K562 (cell line): ENCODE measurements at regions not wholly inside any gene's neighbourhood (a gene's known extent, or its start where the extent isn't known, plus 50 kb on each side); places are given as distances from the start of the nearest gene placed in this dataset.

ENCODE experiments used
- ETS2 ChIP-seq: IDR thresholded peaks from 2 replicates; pipeline ENCODE4 v1.6.1; 2016; ENCODE audit warnings: borderline replicate concordance, missing genetic modification characterization, mild to moderate bottlenecking, moderate library complexity, missing compliant biosample characterization; ENCODE audit not compliant: poor library complexity, severe bottlenecking
- FOXM1 ChIP-seq, 2 experiments: fragments of 450-650 bp in 1 of 2; sonication (generic) in 1 of 2; formaldehyde crosslinking in 1 of 2; IDR thresholded peaks; 2 replicates each; pipeline versions ENCODE4 v1.6.1 to v1.9.0; 2017 to 2022; ENCODE audit warnings: low read depth in 2 of 2, mild to moderate bottlenecking in 2 of 2, missing genetic modification reagents in 1 of 2, moderate library complexity in 1 of 2
- GTF2E2 ChIP-seq: fragments of 200-800 bp; sonication (Bioruptor generic); IDR thresholded peaks from 2 replicates; pipeline ENCODE4 v1.6.1; 2016; ENCODE audit warnings: missing genetic modification characterization, missing compliant biosample characterization
- HDAC8 ChIP-seq: fragments of 450-650 bp; IDR thresholded peaks from 2 replicates; pipeline ENCODE4 v1.6.1; 2016; ENCODE audit warnings: mild to moderate bottlenecking, missing genetic modification characterization, moderate library complexity, missing compliant biosample characterization
- HNRNPH1 ChIP-seq: fragments of 200-400 bp; formaldehyde crosslinking; optimal IDR thresholded peaks from 2 replicates; pipeline ENCODE3; 2017; ENCODE audit warnings: low read depth, mild to moderate bottlenecking, low read length, moderate library complexity
- HOXB6 ChIP-seq: fragments of 250-450 bp; sonication (Bioruptor Pico); IDR thresholded peaks from 2 replicates; pipeline ENCODE4 v1.5.1; 2022; ENCODE audit warnings: mild to moderate bottlenecking, borderline replicate concordance
- MEIS2 ChIP-seq: fragments of 450-650 bp; IDR thresholded peaks from 2 replicates; pipeline ENCODE4 v1.6.1; 2014; ENCODE audit warnings: mild to moderate bottlenecking; ENCODE audit not compliant: partially characterized antibody
- NFXL1 ChIP-seq: fragments of 450-650 bp; formaldehyde crosslinking; IDR thresholded peaks from 2 replicates; pipeline ENCODE4 v1.4.0; 2021; ENCODE audit warnings: mild to moderate bottlenecking
- POLR2AphosphoS2 ChIP-seq: IDR thresholded peaks from 2 replicates; pipeline ENCODE4 v1.6.1; 2012; ENCODE audit warnings: low read length, improper control_type of control experiment
- PTBP1 ChIP-seq: fragments of 200-400 bp; formaldehyde crosslinking; IDR thresholded peaks from 2 replicates; pipeline ENCODE4 v1.6.1; 2017; ENCODE audit warnings: low read depth, low read length
- RBFOX2 ChIP-seq: fragments of 200-400 bp; formaldehyde crosslinking; IDR thresholded peaks from 2 replicates; pipeline ENCODE4 v1.6.1; 2017; ENCODE audit warnings: low read depth, mild to moderate bottlenecking, low read length, moderate library complexity
- SRSF3 ChIP-seq: fragments of 200-400 bp; formaldehyde crosslinking; IDR thresholded peaks from 2 replicates; pipeline ENCODE4 v1.6.1; 2016; ENCODE audit warnings: mild to moderate bottlenecking, low read length, moderate library complexity; ENCODE audit not compliant: insufficient read depth
- ZNF79 ChIP-seq: fragments of 250-450 bp; sonication (Bioruptor Pico); IDR thresholded peaks from 2 replicates; pipeline ENCODE4 v1.4.0; 2020; ENCODE audit warnings: low read depth, mild to moderate bottlenecking, moderate library complexity
- TF ChIP-seq, protein P1 (sequence below), 2 experiments: fragments of 150-350 bp in 1 of 2; IDR thresholded peaks; 2 replicates each; pipeline ENCODE4 v1.6.1; 2012 to 2016; ENCODE audit warnings: low read depth in 2 of 2, low read length in 2 of 2, mild to moderate bottlenecking in 1 of 2, moderate library complexity in 1 of 2
- TF ChIP-seq, protein P2 (sequence below): fragments of 200-800 bp; sonication (Bioruptor generic); IDR thresholded peaks from 2 replicates; pipeline ENCODE4 v1.6.1; 2017; ENCODE audit warnings: missing genetic modification characterization, missing compliant biosample characterization
- TF ChIP-seq, protein P3 (sequence below): sonication (generic); formaldehyde crosslinking; IDR thresholded peaks from 2 replicates; pipeline ENCODE4 v1.8.0; 2022; ENCODE audit warnings: mild to moderate bottlenecking, missing genetic modification reagents

DNA sequence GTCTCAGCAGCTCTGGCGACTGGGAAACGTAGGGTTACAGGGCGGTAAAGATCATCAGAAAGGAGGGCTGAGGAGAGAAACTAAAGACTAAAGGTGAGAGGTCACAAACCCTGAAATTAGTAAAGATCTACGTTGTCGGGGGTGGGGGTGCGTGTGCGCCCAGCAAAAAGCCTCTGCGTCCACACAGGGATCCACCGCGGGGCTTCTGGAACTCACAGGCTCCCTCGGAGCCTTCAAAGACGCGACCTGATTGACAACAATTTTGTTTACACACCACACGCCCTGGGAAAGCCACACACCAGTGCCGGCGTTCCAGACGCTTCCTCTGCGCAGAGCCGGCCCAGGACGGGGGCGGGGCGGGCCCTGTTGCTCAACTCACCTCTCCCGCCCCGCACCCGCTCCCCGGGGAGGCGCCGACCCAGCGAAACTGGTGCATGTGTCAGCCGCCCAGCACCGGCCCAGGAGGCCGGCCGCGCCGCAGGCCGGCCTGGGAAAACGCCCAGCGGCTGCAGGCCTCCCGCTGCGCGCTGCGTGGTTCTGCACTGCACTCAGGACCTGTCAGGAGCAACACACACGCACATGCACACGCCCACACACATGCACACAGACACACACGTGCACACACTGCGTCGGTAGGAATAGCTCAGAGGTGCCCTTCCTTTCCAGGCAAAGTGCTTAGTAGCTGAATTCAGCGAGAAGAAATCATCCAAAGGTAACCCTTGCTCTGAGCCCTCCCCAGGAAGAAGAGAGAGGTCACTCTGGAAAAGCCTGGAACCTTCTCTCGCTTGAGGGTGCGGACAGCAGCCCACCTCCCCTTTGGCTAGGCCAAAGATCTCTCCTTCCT lies 57.2 kb upstream of the ARID1B start (continued):
- TF ChIP-seq, protein P1, sequence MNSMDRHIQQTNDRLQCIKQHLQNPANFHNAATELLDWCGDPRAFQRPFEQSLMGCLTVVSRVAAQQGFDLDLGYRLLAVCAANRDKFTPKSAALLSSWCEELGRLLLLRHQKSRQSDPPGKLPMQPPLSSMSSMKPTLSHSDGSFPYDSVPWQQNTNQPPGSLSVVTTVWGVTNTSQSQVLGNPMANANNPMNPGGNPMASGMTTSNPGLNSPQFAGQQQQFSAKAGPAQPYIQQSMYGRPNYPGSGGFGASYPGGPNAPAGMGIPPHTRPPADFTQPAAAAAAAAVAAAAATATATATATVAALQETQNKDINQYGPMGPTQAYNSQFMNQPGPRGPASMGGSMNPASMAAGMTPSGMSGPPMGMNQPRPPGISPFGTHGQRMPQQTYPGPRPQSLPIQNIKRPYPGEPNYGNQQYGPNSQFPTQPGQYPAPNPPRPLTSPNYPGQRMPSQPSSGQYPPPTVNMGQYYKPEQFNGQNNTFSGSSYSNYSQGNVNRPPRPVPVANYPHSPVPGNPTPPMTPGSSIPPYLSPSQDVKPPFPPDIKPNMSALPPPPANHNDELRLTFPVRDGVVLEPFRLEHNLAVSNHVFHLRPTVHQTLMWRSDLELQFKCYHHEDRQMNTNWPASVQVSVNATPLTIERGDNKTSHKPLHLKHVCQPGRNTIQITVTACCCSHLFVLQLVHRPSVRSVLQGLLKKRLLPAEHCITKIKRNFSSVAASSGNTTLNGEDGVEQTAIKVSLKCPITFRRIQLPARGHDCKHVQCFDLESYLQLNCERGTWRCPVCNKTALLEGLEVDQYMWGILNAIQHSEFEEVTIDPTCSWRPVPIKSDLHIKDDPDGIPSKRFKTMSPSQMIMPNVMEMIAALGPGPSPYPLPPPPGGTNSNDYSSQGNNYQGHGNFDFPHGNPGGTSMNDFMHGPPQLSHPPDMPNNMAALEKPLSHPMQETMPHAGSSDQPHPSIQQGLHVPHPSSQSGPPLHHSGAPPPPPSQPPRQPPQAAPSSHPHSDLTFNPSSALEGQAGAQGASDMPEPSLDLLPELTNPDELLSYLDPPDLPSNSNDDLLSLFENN (IDR thresholded peaks at IDR 0.05; ENCODE audit: low read depth in 2 of 2, low read length in 2 of 2): no peak
- TF ChIP-seq, protein P2, sequence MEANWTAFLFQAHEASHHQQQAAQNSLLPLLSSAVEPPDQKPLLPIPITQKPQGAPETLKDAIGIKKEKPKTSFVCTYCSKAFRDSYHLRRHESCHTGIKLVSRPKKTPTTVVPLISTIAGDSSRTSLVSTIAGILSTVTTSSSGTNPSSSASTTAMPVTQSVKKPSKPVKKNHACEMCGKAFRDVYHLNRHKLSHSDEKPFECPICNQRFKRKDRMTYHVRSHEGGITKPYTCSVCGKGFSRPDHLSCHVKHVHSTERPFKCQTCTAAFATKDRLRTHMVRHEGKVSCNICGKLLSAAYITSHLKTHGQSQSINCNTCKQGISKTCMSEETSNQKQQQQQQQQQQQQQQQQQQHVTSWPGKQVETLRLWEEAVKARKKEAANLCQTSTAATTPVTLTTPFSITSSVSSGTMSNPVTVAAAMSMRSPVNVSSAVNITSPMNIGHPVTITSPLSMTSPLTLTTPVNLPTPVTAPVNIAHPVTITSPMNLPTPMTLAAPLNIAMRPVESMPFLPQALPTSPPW (CRISPR knock-in tag): peak; percentile 93
- peak; percentile 75 for TF ChIP-seq MEIS2
- 0 out of 2 replicates have a peak, but pooled peaks have one; percentile 27 for TF ChIP-seq HDAC8 (tag)
- TF ChIP-seq POLR2AphosphoS2: no peak
- TF ChIP-seq RBFOX2: peak; percentile 91
- TF ChIP-seq HOXB6 (CRISPR knock-in tag): no peak
- no peak for TF ChIP-seq PTBP1
- no peak for TF ChIP-seq SRSF3
- no peak for TF ChIP-seq ZNF79 (CRISPR knock-in tag)
- TF ChIP-seq NFXL1 (CRISPR knock-in tag): no peak
- no peak for TF ChIP-seq HNRNPH1
- TF ChIP-seq, protein P3, sequence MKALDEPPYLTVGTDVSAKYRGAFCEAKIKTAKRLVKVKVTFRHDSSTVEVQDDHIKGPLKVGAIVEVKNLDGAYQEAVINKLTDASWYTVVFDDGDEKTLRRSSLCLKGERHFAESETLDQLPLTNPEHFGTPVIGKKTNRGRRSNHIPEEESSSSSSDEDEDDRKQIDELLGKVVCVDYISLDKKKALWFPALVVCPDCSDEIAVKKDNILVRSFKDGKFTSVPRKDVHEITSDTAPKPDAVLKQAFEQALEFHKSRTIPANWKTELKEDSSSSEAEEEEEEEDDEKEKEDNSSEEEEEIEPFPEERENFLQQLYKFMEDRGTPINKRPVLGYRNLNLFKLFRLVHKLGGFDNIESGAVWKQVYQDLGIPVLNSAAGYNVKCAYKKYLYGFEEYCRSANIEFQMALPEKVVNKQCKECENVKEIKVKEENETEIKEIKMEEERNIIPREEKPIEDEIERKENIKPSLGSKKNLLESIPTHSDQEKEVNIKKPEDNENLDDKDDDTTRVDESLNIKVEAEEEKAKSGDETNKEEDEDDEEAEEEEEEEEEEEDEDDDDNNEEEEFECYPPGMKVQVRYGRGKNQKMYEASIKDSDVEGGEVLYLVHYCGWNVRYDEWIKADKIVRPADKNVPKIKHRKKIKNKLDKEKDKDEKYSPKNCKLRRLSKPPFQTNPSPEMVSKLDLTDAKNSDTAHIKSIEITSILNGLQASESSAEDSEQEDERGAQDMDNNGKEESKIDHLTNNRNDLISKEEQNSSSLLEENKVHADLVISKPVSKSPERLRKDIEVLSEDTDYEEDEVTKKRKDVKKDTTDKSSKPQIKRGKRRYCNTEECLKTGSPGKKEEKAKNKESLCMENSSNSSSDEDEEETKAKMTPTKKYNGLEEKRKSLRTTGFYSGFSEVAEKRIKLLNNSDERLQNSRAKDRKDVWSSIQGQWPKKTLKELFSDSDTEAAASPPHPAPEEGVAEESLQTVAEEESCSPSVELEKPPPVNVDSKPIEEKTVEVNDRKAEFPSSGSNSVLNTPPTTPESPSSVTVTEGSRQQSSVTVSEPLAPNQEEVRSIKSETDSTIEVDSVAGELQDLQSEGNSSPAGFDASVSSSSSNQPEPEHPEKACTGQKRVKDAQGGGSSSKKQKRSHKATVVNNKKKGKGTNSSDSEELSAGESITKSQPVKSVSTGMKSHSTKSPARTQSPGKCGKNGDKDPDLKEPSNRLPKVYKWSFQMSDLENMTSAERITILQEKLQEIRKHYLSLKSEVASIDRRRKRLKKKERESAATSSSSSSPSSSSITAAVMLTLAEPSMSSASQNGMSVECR (CRISPR knock-in tag): peak; percentile 79
- no peak for TF ChIP-seq GTF2E2 (tag)
- no peak for TF ChIP-seq FOXM1 (IDR thresholded peaks at IDR 0.05; ENCODE audit: low read depth)
- TF ChIP-seq FOXM1 (CRISPR knock-in tag; IDR thresholded peaks at IDR 0.05; ENCODE audit: low read depth): no peak
- no peak for TF ChIP-seq ETS2 (tag)
